KMS-11 (cell line): ENCODE measurements at regions not wholly inside any gene's neighbourhood (a gene's known extent, or its start where the extent isn't known, plus 50 kb on each side); places are given as distances from the start of the nearest gene placed in this dataset.
"Not testable (repeated sequence)": the region's sequence is repeated elsewhere in the genome, so short reads cannot be mapped to it uniquely, and the experiment has no call there.

Source experiments
- H2AFZ ChIP-seq: fragments of 200-600 bp; sonication (generic); 2 replicates; pipeline ENCODE4 v1.6.1; 2016; ENCODE audit warnings: antibody characterized with exemption, mixed run types, low read depth
- H3K27ac ChIP-seq: fragments of 200-600 bp; sonication (generic); 2 replicates; pipeline ENCODE4 v1.6.1; 2016; ENCODE audit warnings: mild to moderate bottlenecking, mixed run types
- H3K27me3 ChIP-seq: fragments of 200-600 bp; sonication (generic); 2 replicates; pipeline ENCODE4 v1.6.1; 2017; ENCODE audit warnings: mild to moderate bottlenecking, low read depth, mixed run types, moderate library complexity; ENCODE audit not compliant: insufficient read depth
- H3K36me3 ChIP-seq: fragments of 200-600 bp; sonication (generic); 2 replicates; pipeline ENCODE4 v1.6.1; 2017; ENCODE audit warnings: mild to moderate bottlenecking, mixed run types; ENCODE audit not compliant: insufficient read depth
- H3K4me1 ChIP-seq: fragments of 200-600 bp; sonication (generic); 2 replicates; pipeline ENCODE4 v1.6.1; 2016; ENCODE audit warnings: mild to moderate bottlenecking, low read depth, mixed run types; ENCODE audit not compliant: poor library complexity, severe bottlenecking
- H3K4me2 ChIP-seq: fragments of 200-600 bp; sonication (generic); 2 replicates; pipeline ENCODE4 v1.7.0; 2016; ENCODE audit warnings: mild to moderate bottlenecking, mixed run types
- H3K4me3 ChIP-seq: fragments of 200-600 bp; sonication (generic); IDR thresholded peaks from 2 replicates; pipeline ENCODE4 v1.6.1; 2017; ENCODE audit warnings: low read depth, low read length, mixed read lengths; ENCODE audit not compliant: insufficient read depth
- H3K79me2 ChIP-seq: fragments of 200-600 bp; sonication (generic); 2 replicates; pipeline ENCODE4 v1.6.1; 2016; ENCODE audit warnings: low read depth, mixed run types; ENCODE audit not compliant: insufficient read depth
- H3K9ac ChIP-seq: fragments of 200-600 bp; sonication (generic); 2 replicates; pipeline ENCODE4 v1.6.1; 2016; ENCODE audit warnings: mild to moderate bottlenecking, mixed run types
- H4K20me1 ChIP-seq: fragments of 200-600 bp; sonication (generic); 2 replicates; pipeline ENCODE4 v1.6.1; 2016; ENCODE audit warnings: mild to moderate bottlenecking, mixed run types; ENCODE audit not compliant: insufficient read depth
- CTCF ChIP-seq: fragments of 200-600 bp; sonication (generic); conservative IDR thresholded peaks from 2 replicates; pipeline ENCODE4 v1.6.1; 2017; ENCODE audit warnings: low read depth, mild to moderate bottlenecking, antibody characterized with exemption, low read length, moderate library complexity, mixed read lengths

GRCh38 chr12:131280426-131280825 lies 326.7 kb downstream of the ADGRD1 start:
- no peak overlapping the region for H2AFZ ChIP-seq
- H3K4me1 ChIP-seq: no peaks in the 10 kb centered on the region
- H3K9ac ChIP-seq: no peak overlapping the region
- no peaks in the 10 kb centered on the region for H3K27me3 ChIP-seq
- H3K36me3 ChIP-seq: no peaks in the 10 kb centered on the region
- no peaks in the 10 kb centered on the region for H4K20me1 ChIP-seq
- no peak for TF ChIP-seq CTCF
- H3K79me2 ChIP-seq: no peaks in the 10 kb centered on the region
- no peak overlapping the region for H3K4me3 ChIP-seq
- H3K27ac ChIP-seq: no peak overlapping the region
- H3K4me2 ChIP-seq: no peak overlapping the region

- no peaks in the 10 kb centered on the region for H3K36me3 ChIP-seq
- no peak overlapping the region for H3K9ac ChIP-seq
- H3K27ac ChIP-seq: no peak overlapping the region
- no peak for TF ChIP-seq CTCF
- no peak overlapping the region for H3K4me2 ChIP-seq
- H3K79me2 ChIP-seq: no peaks in the 10 kb centered on the region
- no peak overlapping the region for H2AFZ ChIP-seq
- H3K4me1 ChIP-seq: no peaks in the 10 kb centered on the region
- H4K20me1 ChIP-seq: no peaks in the 10 kb centered on the region
- no peak overlapping the region for H3K4me3 ChIP-seq
- H3K27me3 ChIP-seq: no peaks in the 10 kb centered on the region
Observed at GRCh38 chr12:131281016-131281415, 327.3 kb downstream of the ADGRD1 start.

- H3K4me1 ChIP-seq: no peaks in the 10 kb centered on the region
- no peak overlapping the region for H2AFZ ChIP-seq
- no peaks in the 10 kb centered on the region for H3K79me2 ChIP-seq
- no peaks in the 10 kb centered on the region for H3K27me3 ChIP-seq
- H3K4me3 ChIP-seq: no peak overlapping the region
- H3K36me3 ChIP-seq: no peaks in the 10 kb centered on the region
- H3K4me2 ChIP-seq: no peak overlapping the region
- no peak overlapping the region for H3K9ac ChIP-seq
- TF ChIP-seq CTCF: no peak
- H3K27ac ChIP-seq: no peak overlapping the region
- H4K20me1 ChIP-seq: no peaks in the 10 kb centered on the region
Observed at GRCh38 chr12:131282292-131283080, 328.8 kb downstream of the ADGRD1 start.

GRCh38 chr12:131283191-131283861 lies 329.6 kb downstream of the ADGRD1 start:
- no peaks in the 10 kb centered on the region for H3K36me3 ChIP-seq
- no peaks in the 10 kb centered on the region for H3K27me3 ChIP-seq
- no peak for TF ChIP-seq CTCF
- no peaks in the 10 kb centered on the region for H3K4me1 ChIP-seq
- no peak overlapping the region for H3K27ac ChIP-seq
- H2AFZ ChIP-seq: no peak overlapping the region
- no peak overlapping the region for H3K4me2 ChIP-seq
- no peaks in the 10 kb centered on the region for H3K79me2 ChIP-seq
- no peak overlapping the region for H3K4me3 ChIP-seq
- H4K20me1 ChIP-seq: no peaks in the 10 kb centered on the region
- no peak overlapping the region for H3K9ac ChIP-seq

GRCh38 chr12:131283862-131284825 lies 330.4 kb downstream of the ADGRD1 start:
- H3K9ac ChIP-seq, H3K27ac ChIP-seq, H3K79me2 ChIP-seq, H3K4me1 ChIP-seq, H3K27me3 ChIP-seq, H3K36me3 ChIP-seq, H4K20me1 ChIP-seq, H3K4me3 ChIP-seq, H3K4me2 ChIP-seq, H2AFZ ChIP-seq: not testable (repeated sequence)
